ENCODE measurements at regions not wholly inside any gene's neighbourhood (a gene's known extent, or its start where the extent isn't known, plus 50 kb on each side); places are given as distances from the start of the nearest gene placed in this dataset.

- DNase-seq: no peak
Observed at GRCh38 chr3:153448151-153448829, 286.3 kb downstream of the RAP2B start.

DNA sequence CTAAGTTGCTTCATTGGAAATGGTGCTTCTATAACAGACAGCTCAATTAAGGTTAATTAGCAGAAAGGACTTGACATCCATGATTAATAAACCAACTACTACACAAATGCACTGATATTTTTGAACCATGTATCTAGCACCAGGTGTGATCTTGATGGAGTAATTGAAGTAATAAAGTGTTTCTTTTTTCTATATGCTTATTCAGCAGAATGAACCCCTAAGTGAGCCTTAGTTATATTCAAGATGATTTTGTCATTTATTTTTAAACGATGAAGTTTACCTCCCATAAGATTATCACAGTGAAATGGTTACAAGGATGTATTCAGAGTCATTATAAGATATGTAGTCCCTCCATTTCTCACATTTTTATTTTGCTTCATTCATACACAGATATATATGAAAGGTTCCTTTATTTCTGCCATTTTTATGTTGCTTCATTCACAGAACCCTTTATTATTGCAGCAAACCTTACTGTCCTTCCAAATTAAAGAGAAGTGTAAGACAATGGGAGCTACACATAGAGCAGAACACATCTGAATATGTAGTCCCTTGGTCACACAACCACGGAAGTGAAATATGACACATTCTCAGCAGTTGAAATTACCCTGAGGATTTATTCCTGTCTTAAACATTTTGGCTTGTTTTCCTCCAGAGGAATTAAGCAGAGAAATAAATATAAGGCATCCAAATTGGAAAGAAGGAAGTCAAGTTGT is 295.0 kb downstream of the RAP2B start:
- Histone ChIP-seq H3K27ac (no peak overlapping the region), H3K36me3 (no peaks in the 10 kb centered on the region), H3K27me3 (no peaks in the 10 kb centered on the region), H3K4me1 (no peaks in the 10 kb centered on the region), H3K4me3 (no peak overlapping the region), H3K9me3 (no peaks in the 10 kb centered on the region)
- TF ChIP-seq CTCF (IDR thresholded peaks at IDR 0.05) (no peak), POLR2A (IDR thresholded peaks at IDR 0.05) (no peak)
- DNase-seq (no peak), ATAC-seq (no peak)
- intact Hi-C loops (cut with DNase I): no loop called here
- WGBS, 4 donors: 66 to 83% (median 76%) methylated on average over 2 of the region's 2 CpGs

More at GRCh38 chr3:153448151-153448829, 286.3 kb downstream of the RAP2B start:
- ATAC-seq: no peak
- Histone ChIP-seq H3K9me3 (no peaks in the 10 kb centered on the region), H3K36me3 (no peaks in the 10 kb centered on the region), H3K27me3 (no peaks in the 10 kb centered on the region), H3K4me1 (peaks cover 0 to 4% (median 0%) of the 10 kb centered on the region in 12 donors), H3K27ac (no peak overlapping the region), H3K4me3 (no peak overlapping the region)
- intact Hi-C loops (cut with DNase I): loop anchor here in 1 of 10 donors (10.0 kb wide), 1 partner anchor 93 kb away; no protein-coding TSS in a partner anchor
- no peak for TF ChIP-seq CTCF (IDR thresholded peaks at IDR 0.05)
- no peak for TF ChIP-seq POLR2A (IDR thresholded peaks at IDR 0.05)
- WGBS, 4 donors: 55 to 67% (median 61%) methylated on average over 5 of the region's 5 CpGs

DNA sequence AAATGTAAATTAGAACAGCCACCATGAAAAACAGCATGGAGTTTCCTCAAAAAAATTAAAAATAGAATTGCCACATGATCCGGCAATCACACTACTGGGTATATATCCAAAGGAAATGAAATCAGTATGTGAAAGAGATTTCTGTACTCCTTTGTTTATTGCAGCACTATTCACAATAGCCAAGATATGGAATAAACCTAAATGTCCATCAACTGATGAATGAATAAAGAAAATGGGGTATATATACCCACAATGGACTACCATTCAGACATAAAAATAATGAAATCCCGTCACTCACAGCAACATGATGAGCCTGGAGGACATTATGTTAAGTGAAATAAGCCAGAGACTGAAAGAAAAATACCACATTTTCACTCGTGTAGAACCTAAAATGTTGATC is 296.9 kb downstream of the RAP2B start:
- TF ChIP-seq CTCF (IDR thresholded peaks at IDR 0.05) (no peak), POLR2A (IDR thresholded peaks at IDR 0.05) (no peak)
- DNase-seq: no peak
- WGBS, 4 donors: 61 to 74% (median 65%) methylated on average over 3 of the region's 3 CpGs
- Histone ChIP-seq H3K27ac (no peak overlapping the region), H3K4me3 (no peak overlapping the region), H3K36me3 (no peaks in the 10 kb centered on the region), H3K4me1 (no peaks in the 10 kb centered on the region), H3K9me3 (no peaks in the 10 kb centered on the region), H3K27me3 (no peaks in the 10 kb centered on the region)
- intact Hi-C loops (cut with DNase I): no loop called here
- ATAC-seq: no peak

GRCh38 chr3:153462545-153462944 is 300.5 kb downstream of the RAP2B start:
- Histone ChIP-seq H3K36me3 (no peaks in the 10 kb centered on the region), H3K27ac (no peak overlapping the region), H3K4me1 (no peaks in the 10 kb centered on the region), H3K9me3 (no peaks in the 10 kb centered on the region), H3K27me3 (no peaks in the 10 kb centered on the region), H3K4me3 (no peak overlapping the region)
- DNase-seq (no peak), ATAC-seq (no peak)
- intact Hi-C loops (cut with DNase I): no loop called here
- TF ChIP-seq POLR2A (IDR thresholded peaks at IDR 0.05) (no peak), CTCF (IDR thresholded peaks at IDR 0.05) (no peak)
- 76 to 98% (median 90%) methylated on average over 1 of the region's 1 CpG for WGBS, 4 donors

Data from heart left ventricle (tissue), 16 donors.